ENCODE measurements at regions not wholly inside any gene's neighbourhood (a gene's known extent, or its start where the extent isn't known, plus 50 kb on each side); places are given as distances from the start of the nearest gene placed in this dataset.
A peak's percentile ranks its signal among the peaks of the same experiment; 100 is the strongest.
"Not testable (repeated sequence)": the region's sequence is repeated elsewhere in the genome, so short reads cannot be mapped to it uniquely, and the experiment has no call there.

GRCh38 chr6:116982401-116982800 is 105.4 kb downstream of the RFX6 start:
- no peak for DNase-seq

GRCh38 chr6:116983375-116983774 is 106.3 kb downstream of the RFX6 start:
- no peak for DNase-seq

- no peak for DNase-seq
Measured at GRCh38 chr6:116986819-116987218, 109.8 kb downstream of the RFX6 start.

GRCh38 chr6:116990679-116991078 is 113.6 kb downstream of the RFX6 start:
- no peak for DNase-seq

DNA sequence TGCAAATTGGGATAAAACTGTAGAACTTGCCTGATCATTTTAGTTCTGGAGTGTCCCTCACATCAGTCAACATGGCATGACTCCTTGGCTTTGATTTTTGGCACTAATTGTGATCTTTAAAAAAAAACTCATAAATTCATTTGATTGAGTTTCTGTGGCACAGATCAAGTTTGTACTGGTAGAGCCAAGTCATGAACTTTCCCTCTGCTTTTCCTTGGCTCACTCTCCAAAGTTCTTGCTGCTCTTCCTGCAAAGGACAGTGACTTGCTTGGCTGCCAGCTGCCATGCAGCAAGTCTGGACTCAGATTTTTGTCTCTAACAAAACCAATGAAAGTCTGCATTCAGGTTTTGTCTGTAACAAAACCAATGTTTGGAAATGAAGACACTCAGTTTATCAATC is 115.5 kb downstream of the RFX6 start:
- DNase-seq, result no peak

- peak; percentile 82 for DNase-seq
Measured at GRCh38 chr6:116994447-116994846, 117.4 kb downstream of the RFX6 start.

DNA sequence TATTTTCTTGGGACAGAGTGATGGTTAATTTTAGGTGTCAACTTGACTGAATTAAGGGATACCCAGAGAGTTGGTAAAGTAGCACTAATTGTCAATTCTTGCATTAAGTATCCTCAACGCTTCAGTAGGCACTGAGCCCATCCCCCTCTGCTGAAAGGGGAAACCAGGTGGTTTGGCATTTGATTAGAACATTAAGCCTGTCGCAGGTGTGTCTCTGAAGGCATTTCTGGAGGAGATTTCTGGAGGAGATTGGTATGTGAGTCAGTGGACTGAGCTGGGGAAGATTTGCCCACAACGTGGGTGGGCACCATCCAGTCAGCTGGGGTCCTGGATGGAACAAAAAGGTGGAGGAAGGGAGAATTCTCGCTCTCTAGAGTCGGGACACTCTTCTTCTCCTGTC is 119.8 kb downstream of the RFX6 start:
- no peak for DNase-seq

GRCh38 chr6:116997496-116997895 is 120.5 kb downstream of the RFX6 start:
- DNase-seq, result no peak

- DNase-seq, result no peak
Measured at GRCh38 chr6:117007659-117008058, 130.6 kb downstream of the RFX6 start.

- no peak for DNase-seq
Measured at GRCh38 chr6:117008618-117009017, 131.6 kb downstream of the RFX6 start.

DNA sequence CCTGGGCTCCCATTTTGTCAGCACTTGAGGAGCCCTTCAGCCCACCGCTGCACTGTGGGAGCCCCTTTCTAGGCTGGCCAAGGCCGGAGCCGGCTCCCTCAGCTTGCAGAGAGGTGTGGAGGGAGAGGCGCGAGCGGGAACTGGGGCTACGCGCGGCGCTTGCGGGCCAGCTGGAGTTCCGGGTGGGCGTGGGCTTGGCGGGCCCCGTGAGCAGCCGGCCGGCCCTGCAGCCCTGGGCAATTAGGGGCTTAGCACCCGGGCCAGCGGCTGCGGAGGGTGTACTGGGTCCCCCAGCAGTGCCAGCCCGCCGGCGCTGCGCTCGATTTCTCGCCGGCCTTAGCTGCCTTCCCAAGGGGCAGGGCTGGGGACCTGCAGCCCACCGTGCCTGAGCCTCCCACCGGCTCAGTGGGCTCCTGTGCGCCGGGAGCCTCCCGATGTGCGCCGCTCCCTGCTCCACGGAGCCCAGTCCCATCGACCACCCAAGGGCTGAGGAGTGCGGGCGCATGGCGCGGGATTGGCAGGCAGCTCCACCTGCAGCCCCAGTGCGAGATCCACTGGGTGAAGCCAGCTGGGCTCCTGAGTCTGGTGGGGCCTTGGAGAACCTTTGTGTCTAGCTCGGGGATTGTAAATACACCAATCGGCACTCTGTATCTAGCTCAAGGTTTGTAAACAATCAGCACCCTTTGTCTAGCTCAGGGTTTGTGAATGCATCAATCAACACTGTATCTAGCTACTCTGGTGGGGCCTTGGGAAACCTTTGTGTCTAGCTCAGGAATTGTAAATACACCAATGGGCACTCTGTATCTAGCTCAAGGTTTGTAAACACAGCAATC is 137.8 kb downstream of the RFX6 start:
- not testable (repeated sequence) for DNase-seq

GRCh38 chr6:117015474-117015804 is 138.4 kb downstream of the RFX6 start:
- not testable (repeated sequence) for DNase-seq

DNA sequence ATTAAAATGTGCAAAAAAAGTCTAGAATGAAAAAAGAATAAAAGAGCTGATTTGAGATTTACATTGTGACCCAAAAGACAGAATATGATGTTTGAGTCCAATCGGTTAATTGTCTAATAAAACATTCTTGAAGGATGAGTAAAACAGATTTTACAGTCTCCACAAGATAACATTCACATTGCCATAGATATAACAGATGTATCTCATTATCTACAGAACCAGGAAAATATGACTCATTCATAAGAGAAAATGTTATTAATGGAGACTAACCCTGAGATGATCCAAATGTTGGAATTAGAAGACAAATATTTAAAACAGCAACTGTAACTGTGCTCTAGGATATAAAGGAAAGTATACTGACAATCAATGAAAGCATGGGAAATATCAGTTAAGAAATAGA is 141.7 kb downstream of the RFX6 start:
- no peak for DNase-seq

DNA sequence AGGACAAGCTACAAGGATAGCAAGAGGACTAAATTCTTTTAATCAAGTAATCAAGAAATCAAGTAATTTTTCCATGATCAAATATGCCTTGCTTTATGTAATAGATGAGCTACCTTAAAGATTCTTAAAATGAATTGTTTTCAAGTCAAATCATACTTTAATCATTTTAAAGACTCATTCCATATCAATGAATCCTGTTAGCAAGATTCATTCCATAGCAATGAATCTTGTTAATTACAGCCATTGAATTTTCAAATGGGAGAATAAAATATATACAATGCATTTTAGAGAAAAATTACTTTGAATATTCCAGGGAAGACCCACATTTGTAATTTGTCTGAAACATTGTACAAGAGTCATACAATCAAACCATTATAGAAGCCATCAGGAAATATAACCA is 145.7 kb downstream of the RFX6 start:
- no peak for DNase-seq

DNA sequence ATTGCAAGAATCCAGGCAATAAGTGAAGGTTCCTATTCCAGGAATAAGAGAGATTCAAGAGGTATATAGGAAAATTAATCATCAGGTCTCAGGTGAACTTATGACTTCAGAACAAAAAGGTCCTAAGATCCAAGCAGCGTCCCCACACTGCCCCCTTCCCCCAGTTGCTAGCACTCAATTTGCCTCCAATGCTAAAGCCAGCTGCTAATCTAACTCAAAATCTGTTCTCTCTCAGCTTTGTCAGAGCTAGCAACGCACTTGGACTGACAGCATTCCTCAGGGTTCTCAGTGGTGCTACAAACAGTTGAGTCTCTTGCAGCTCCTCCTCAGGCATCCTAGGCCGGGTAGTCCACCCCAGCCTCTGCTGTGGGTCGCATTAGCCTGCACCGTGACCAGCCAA is 148.3 kb downstream of the RFX6 start:
- no peak for DNase-seq

DNA sequence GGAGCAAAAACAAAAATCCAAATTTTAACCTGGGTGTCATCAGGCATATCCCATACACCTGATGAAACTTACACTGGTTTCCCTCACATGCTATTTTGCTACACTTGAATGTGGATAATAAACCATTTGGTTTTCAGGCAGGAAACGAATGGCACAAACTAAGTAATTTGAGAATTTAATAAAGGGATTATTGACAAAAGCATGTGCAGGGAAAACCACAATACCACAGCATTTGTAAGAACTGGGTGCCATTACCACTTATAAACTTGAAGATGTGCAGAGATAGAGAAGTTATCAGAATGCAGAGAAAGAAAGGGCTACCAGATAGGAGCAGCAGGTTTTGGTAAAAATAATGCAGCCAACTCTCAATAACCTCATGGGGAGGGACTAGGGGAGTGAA is 151.2 kb downstream of the RFX6 start:
- DNase-seq, result no peak

DNA sequence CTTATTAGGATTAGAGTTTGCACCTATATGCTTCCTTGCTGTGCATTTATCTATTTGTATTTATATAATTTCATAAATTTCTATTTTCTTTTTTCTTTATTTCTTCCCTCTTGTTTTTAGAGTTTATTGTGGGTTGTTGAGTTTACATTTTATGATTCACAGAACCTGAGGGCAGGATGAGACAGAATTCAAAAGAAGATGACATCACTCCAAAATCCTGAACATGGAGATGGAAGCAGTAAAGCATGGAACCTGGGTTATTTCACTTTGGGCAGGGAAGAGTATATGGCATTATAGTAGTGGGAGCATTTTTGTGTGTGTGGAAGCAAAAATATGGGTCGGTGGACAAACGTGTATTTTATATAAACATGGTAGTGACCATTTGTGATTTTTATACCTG is 157.5 kb downstream of the RFX6 start:
- no peak for DNase-seq

- peak; percentile 4 for DNase-seq
Measured at GRCh38 chr6:117034971-117035370, 157.9 kb downstream of the RFX6 start.

GRCh38 chr6:117050301-117050700 is 173.3 kb downstream of the RFX6 start:
- no peak for DNase-seq

- peak; percentile 1 for DNase-seq
Measured at GRCh38 chr6:117072134-117072533, 193.2 kb upstream of the VGLL2 start.

DNA sequence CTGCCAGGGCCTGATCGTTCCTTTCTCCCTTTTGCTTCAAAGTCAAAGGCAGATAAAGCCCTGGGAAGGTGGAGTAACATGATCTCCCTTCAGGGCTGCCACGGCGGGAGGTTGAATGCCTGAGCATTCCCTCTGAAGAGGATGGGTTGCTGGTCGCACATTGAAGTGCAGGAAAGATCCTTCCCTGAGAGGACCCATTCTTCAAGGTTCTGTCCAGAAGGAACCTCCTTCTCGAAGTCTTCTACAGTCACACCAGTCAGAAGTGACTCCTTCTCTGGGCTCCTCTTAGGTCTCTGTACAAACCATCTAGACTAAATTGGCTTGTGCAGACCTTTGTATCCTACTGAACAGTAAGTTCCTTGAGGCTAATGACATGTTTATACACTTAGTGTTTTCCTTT is 192.6 kb upstream of the VGLL2 start:
- no peak for DNase-seq

- DNase-seq, result no peak
Measured at GRCh38 chr6:117074672-117075071, 190.7 kb upstream of the VGLL2 start.

GRCh38 chr6:117075218-117075617 is 190.1 kb upstream of the VGLL2 start:
- DNase-seq, result no peak

DNA sequence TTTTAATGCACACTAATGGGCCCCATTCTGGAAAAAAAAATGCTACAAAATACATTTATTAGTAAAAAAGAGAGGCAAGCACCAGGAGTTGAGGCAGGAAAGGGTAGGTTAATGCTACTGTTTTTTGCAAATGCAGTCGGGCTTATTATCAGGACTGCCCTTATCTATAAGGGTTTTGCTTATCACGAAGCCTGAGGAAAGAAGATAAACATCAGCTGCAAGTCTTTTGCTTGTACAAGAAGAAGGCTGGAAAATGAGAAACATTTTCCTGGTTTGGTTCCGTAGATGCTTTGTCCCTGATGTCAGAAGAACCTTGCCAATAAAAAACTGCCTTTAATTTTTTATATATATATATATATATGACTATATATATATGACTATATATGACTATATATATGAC is 189.3 kb upstream of the VGLL2 start:
- DNase-seq, result no peak

DNA sequence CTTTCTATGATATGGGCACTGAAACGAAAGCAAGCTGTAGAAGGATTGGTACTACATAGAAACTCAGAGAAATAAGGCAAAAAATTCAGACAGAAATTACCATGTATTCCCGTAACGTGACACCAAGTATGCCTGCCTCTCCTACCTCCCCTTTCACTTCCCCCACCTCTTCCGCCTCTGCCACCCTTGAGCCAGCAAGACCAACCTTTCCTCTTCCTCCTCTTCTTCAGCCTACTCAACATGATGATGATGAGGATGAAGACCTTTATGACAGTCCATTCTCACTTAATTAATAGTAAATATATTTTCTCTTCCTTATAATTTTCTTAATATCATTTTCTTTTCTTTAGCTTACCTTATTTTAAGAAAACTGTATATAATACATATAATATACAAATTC is 188.1 kb upstream of the VGLL2 start:
- DNase-seq, result no peak
